Hepatocyte (in vitro differentiated cells): ENCODE measurements at regions not wholly inside any gene's neighbourhood (a gene's known extent, or its start where the extent isn't known, plus 50 kb on each side); places are given as distances from the start of the nearest gene placed in this dataset.

Source experiments
- DNase-seq: peaks from one replicate; pipeline ENCODE4 v3.0.0-alpha.2; 2016; ENCODE audit warnings: low spot score
- H2AFZ ChIP-seq: fragments of 200-600 bp; sonication (generic); 2 replicates; pipeline ENCODE4 v1.6.0; 2016; ENCODE audit warnings: antibody characterized with exemption, mild to moderate bottlenecking
- H3K27ac ChIP-seq: fragments of 200-600 bp; sonication (generic); 2 replicates; pipeline ENCODE4 v1.5.1; 2016; ENCODE audit warnings: mild to moderate bottlenecking
- H3K27me3 ChIP-seq: fragments of 200-600 bp; sonication (generic); 2 replicates; pipeline ENCODE4 v1.6.1; 2016
- H3K36me3 ChIP-seq: fragments of 200-600 bp; sonication (generic); replicated peaks from 2 replicates; pipeline ENCODE4 v1.5.1; 2016; ENCODE audit warnings: low read depth; ENCODE audit not compliant: insufficient read depth
- H3K4me1 ChIP-seq: fragments of 200-600 bp; sonication (generic); 2 replicates; pipeline ENCODE4 v1.5.1; 2016; ENCODE audit warnings: mild to moderate bottlenecking, moderate library complexity; ENCODE audit not compliant: insufficient read depth
- H3K4me2 ChIP-seq: fragments of 200-600 bp; sonication (generic); 2 replicates; pipeline ENCODE4 v1.6.0; 2016
- H3K4me3 ChIP-seq: fragments of 200-600 bp; sonication (generic); 2 replicates; pipeline ENCODE4 v1.5.1; 2016; ENCODE audit warnings: mild to moderate bottlenecking
- H3K79me2 ChIP-seq: fragments of 200-600 bp; sonication (generic); 2 replicates; pipeline ENCODE4 v1.6.0; 2017; ENCODE audit warnings: mild to moderate bottlenecking
- H3K9me2 ChIP-seq: fragments of 200-600 bp; sonication (generic); replicated peaks from 2 replicates; pipeline ENCODE4 v1.6.0; 2017; ENCODE audit warnings: mild to moderate bottlenecking; ENCODE audit not compliant: insufficient read depth
- H3K9me3 ChIP-seq: fragments of 200-600 bp; sonication (generic); 2 replicates; pipeline ENCODE4 v1.5.1; 2016; ENCODE audit warnings: low read depth, mild to moderate bottlenecking
- H4K20me1 ChIP-seq: fragments of 200-600 bp; sonication (generic); 2 replicates; pipeline ENCODE4 v1.6.0; 2016; ENCODE audit warnings: mild to moderate bottlenecking; ENCODE audit not compliant: insufficient read depth, poor library complexity, severe bottlenecking
- EZH2 ChIP-seq: fragments of 200-600 bp; sonication (generic); IDR thresholded peaks from 2 replicates; pipeline ENCODE4 v1.6.1; 2016; ENCODE audit warnings: antibody characterized with exemption, mild to moderate bottlenecking, borderline replicate concordance
- EZH2phosphoT487 ChIP-seq: fragments of 200-600 bp; sonication (generic); IDR thresholded peaks from one replicate; pipeline ENCODE4 v1.6.1; 2018; ENCODE audit warnings: antibody characterized with exemption, mild to moderate bottlenecking, low read depth, moderate library complexity; ENCODE audit not compliant: unreplicated experiment, severe bottlenecking
- WGBS: methylation state at CpG from one replicate; pipeline ENCODE4 v1.1.6; 2016; ENCODE audit warnings: low lambda C conversion rate; ENCODE audit errors: missing lambda C conversion rate; 5-methylcytosine and 5-hydroxymethylcytosine counted together
- TF ChIP-seq, protein P1 (sequence below): fragments of 200-600 bp; sonication (generic); IDR thresholded peaks from 2 replicates; pipeline ENCODE4 v1.5.1; 2016; ENCODE audit warnings: antibody characterized with exemption, mild to moderate bottlenecking; ENCODE audit not compliant: poor library complexity

DNA sequence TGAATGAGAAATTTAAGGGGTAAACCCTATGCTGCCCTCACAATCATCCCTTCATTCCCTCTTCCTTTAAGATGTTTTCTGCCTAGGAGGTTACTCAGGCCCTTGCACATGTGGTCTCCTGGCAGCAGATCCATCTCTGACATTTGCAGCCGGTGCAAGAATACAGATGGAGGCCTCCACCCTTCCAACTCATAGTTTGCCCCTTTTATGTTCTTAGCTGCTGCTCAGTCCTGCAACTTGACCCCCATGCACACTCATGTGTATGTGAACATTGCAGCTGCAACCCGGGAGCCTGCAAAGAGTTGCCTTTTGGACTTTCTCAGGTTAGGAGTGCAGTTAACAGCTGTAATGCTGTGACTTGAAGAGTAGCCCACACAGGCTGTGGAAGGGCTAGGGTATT lies 131.9 kb upstream of the SGK1 start:
- H2AFZ ChIP-seq: no peak overlapping the region
- H3K4me3 ChIP-seq: no peak overlapping the region
- no peak for DNase-seq
- H3K4me2 ChIP-seq: no peak overlapping the region
- no peaks in the 10 kb centered on the region for H3K9me2 ChIP-seq
- H4K20me1 ChIP-seq: no peaks in the 10 kb centered on the region
- no peaks in the 10 kb centered on the region for H3K36me3 ChIP-seq
- no peaks in the 10 kb centered on the region for H3K4me1 ChIP-seq
- H3K79me2 ChIP-seq: no peaks in the 10 kb centered on the region
- no peaks in the 10 kb centered on the region for H3K9me3 ChIP-seq
- no peak overlapping the region for H3K27ac ChIP-seq
- WGBS: 71% methylated on average over 2 of the region's 2 CpGs
- TF ChIP-seq EZH2 (no peak), EZH2phosphoT487 (no peak)
- TF ChIP-seq, protein P1, sequence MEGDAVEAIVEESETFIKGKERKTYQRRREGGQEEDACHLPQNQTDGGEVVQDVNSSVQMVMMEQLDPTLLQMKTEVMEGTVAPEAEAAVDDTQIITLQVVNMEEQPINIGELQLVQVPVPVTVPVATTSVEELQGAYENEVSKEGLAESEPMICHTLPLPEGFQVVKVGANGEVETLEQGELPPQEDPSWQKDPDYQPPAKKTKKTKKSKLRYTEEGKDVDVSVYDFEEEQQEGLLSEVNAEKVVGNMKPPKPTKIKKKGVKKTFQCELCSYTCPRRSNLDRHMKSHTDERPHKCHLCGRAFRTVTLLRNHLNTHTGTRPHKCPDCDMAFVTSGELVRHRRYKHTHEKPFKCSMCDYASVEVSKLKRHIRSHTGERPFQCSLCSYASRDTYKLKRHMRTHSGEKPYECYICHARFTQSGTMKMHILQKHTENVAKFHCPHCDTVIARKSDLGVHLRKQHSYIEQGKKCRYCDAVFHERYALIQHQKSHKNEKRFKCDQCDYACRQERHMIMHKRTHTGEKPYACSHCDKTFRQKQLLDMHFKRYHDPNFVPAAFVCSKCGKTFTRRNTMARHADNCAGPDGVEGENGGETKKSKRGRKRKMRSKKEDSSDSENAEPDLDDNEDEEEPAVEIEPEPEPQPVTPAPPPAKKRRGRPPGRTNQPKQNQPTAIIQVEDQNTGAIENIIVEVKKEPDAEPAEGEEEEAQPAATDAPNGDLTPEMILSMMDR: no peak
- no peaks in the 10 kb centered on the region for H3K27me3 ChIP-seq

DNA sequence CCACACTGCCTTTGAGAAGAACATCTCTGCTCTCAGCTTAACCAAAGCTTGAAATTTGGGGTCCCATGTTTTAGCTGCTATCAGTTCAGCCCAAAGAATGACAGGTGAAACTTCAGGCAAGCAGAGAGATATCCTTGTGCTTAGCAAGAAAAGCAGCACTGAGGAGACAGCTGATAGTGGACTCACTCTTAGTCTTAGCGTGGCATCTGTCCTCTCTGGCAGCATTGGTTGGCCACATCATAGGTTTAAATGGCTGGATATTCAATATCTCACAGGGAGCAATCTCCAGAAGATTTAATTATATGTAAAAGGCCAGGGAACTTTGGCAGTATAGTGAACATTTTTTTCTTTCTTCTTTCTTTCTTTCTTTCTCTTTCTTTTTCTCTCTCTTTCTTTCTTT lies 131.1 kb upstream of the SGK1 start:
- no peak for TF ChIP-seq EZH2phosphoT487
- TF ChIP-seq, protein P1: no peak
- no peak for TF ChIP-seq EZH2
- WGBS: 86% methylated on average over 1 of the region's 1 CpG
- H2AFZ ChIP-seq: no peak overlapping the region
- no peak overlapping the region for H3K27ac ChIP-seq
- no peaks in the 10 kb centered on the region for H3K9me3 ChIP-seq
- DNase-seq: no peak
- no peak overlapping the region for H3K4me3 ChIP-seq
- no peaks in the 10 kb centered on the region for H3K36me3 ChIP-seq
- H3K79me2 ChIP-seq: no peaks in the 10 kb centered on the region
- H3K27me3 ChIP-seq: no peaks in the 10 kb centered on the region
- no peaks in the 10 kb centered on the region for H3K4me1 ChIP-seq
- H4K20me1 ChIP-seq: no peaks in the 10 kb centered on the region
- H3K4me2 ChIP-seq: no peak overlapping the region
- no peaks in the 10 kb centered on the region for H3K9me2 ChIP-seq

DNA sequence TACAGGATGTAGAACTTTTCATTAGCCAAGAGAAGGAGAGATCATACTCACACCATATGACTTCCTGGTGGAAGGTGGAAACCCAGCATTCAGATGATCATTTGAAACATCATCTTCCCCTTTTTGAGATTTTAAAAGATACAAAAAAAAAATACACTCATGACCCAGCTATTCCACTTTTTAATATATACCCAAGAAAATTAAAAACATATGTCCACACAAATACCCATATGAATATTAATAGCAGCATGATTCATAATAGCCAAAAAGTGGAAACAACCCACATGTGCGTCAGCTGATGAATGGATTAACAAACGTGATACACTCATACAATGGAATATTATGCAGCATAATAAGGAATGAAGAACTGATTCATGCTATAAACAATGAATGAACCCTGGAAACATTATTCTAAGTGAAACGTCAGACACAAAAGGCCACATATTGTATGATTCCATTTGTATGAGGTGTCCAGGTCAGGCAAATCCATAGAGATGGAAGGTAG lies 130.0 kb upstream of the SGK1 start:
- H3K9me3 ChIP-seq: no peaks in the 10 kb centered on the region
- WGBS: 91% methylated on average over 3 of the region's 3 CpGs
- no peak overlapping the region for H3K27ac ChIP-seq
- no peaks in the 10 kb centered on the region for H3K36me3 ChIP-seq
- DNase-seq: no peak
- H3K27me3 ChIP-seq: no peaks in the 10 kb centered on the region
- no peak overlapping the region for H2AFZ ChIP-seq
- H3K9me2 ChIP-seq: no peaks in the 10 kb centered on the region
- no peaks in the 10 kb centered on the region for H3K79me2 ChIP-seq
- no peaks in the 10 kb centered on the region for H3K4me1 ChIP-seq
- TF ChIP-seq EZH2phosphoT487 (no peak), EZH2 (no peak)
- TF ChIP-seq, protein P1: no peak
- no peaks in the 10 kb centered on the region for H4K20me1 ChIP-seq
- no peak overlapping the region for H3K4me3 ChIP-seq
- no peak overlapping the region for H3K4me2 ChIP-seq

DNA sequence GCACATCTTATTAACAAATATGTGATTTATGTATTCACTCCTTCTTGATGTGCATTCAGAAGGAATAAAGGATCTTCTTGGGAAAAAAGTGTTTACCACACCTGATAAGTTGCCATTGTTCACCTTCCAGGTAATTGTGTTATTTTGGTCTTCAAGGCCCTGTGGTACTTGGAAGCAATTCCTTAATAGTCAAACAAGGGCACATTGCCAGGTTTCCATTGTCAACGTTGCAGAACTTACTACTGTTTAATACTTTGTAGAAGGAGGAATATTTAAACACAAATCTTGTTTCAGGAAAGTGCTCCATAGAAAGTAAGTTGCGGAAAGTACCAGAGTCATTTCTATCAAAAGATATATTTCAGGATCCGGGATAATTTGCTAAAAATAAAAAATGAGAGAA lies 129.5 kb upstream of the SGK1 start:
- TF ChIP-seq EZH2phosphoT487 (no peak), EZH2 (no peak)
- TF ChIP-seq, protein P1: no peak
- Histone ChIP-seq H3K79me2 (no peaks in the 10 kb centered on the region), H3K27ac (no peak overlapping the region), H3K4me1 (no peaks in the 10 kb centered on the region), H2AFZ (no peak overlapping the region), H3K9me3 (no peaks in the 10 kb centered on the region), H3K9me2 (no peaks in the 10 kb centered on the region), H4K20me1 (no peaks in the 10 kb centered on the region), H3K27me3 (no peaks in the 10 kb centered on the region), H3K4me2 (no peak overlapping the region), H3K36me3 (no peaks in the 10 kb centered on the region), H3K4me3 (no peak overlapping the region)
- no peak for DNase-seq
- 74% methylated on average over 3 of the region's 3 CpGs for WGBS
